ENCODE measurements at regions not wholly inside any gene's neighbourhood (a gene's known extent, or its start where the extent isn't known, plus 50 kb on each side); places are given as distances from the start of the nearest gene placed in this dataset.
A peak's percentile ranks its signal among the peaks of the same experiment; 100 is the strongest.
"Not testable (repeated sequence)": the region's sequence is repeated elsewhere in the genome, so short reads cannot be mapped to it uniquely, and the experiment has no call there.

- no peak for DNase-seq (ENCODE audit: low read depth)
These were observed 74.5 kb upstream of the MEGF10 start for GRCh38 chr5:127216143-127216542.

DNA sequence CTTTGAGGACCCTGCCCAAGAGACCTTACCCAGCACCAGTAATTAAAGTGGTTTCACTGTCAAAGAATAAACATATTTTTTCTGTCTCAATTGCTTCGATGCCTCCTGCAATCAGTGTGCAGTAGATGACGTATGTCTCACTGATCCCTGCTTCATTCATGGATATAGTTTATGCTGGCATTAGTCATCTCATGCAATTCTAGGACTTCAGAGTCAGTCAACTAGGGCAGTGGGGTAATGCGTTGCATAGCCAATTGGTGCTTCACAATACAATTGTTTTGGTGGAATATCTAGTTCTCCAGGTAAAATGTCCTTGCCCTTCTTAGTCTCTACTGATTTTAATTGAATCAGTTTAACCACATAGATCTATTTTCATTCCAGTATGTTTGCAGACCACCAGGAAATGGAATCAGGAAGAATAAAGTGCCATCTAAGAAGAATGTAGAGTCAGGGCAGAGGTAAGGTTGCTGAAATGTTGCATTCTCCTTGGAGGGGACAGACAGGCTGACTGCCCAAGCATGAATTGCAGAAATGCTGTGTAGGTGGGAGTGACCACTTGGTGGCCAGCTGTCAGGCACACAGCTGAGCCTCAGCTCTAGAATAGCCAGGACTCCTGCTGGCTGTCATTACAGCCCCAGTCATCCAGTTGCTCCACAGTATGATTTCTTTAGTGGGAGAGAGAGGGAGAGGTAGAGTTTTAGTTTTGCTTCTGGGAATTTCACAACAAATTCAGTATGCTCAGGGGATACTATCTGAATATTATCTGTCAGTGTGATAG, 73.5 kb upstream of the MEGF10 start:
- DNase-seq (ENCODE audit: low read depth), result no peak

GRCh38 chr5:127221936-127222335, 68.7 kb upstream of the MEGF10 start:
- DNase-seq (ENCODE audit: low read depth), result not testable (repeated sequence)

DNA sequence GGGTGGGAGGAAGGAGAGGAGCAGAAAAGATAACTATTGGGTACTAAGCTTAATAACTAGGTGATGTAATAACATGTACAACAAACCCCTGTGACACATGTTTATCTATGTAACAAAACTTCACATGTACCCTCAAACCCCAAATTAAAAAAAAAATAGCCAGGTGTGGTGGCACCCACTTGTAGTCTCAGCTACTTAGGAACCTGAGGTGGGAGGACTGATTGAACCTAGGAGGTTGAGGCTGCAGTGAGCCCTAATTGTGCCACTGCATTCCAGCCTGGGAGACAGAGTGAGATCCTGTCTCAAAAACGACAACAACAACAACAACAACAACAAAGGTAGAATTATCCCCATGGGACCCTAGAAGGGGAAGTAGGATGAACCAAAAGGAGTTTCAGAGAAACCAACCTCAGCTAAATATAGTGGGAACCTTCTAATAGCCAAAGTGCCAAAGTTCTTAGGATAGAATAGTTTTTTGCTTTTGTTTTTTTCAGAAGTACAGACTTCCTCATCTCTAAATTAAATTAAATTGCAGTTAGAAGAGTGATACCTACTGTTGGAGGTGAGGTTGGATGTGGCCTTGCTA, 67.9 kb upstream of the MEGF10 start:
- not testable (repeated sequence) for DNase-seq (ENCODE audit: low read depth)

GRCh38 chr5:127223256-127223974, 67.2 kb upstream of the MEGF10 start:
- DNase-seq (ENCODE audit: low read depth), result no peak

DNA sequence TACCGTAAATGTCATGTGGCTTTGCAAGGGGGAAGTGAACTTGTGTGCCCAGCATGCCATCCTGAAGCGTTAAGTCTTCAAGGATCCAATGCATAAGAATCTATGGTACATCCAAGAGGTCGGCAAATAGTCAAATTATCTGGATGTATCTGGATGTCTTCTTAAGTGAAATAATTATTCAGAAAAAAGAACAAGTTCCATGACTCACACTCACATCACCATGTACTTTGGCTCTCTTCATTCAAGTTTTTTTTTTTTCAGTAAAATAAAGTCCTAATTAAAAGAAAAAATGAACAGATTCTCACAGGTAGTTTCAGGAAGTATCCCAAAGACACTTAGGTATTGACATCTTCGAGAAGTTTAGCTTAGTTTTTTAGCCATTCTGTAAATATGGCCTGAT, 62.7 kb upstream of the MEGF10 start:
- no peak for DNase-seq (ENCODE audit: low read depth)

DNA sequence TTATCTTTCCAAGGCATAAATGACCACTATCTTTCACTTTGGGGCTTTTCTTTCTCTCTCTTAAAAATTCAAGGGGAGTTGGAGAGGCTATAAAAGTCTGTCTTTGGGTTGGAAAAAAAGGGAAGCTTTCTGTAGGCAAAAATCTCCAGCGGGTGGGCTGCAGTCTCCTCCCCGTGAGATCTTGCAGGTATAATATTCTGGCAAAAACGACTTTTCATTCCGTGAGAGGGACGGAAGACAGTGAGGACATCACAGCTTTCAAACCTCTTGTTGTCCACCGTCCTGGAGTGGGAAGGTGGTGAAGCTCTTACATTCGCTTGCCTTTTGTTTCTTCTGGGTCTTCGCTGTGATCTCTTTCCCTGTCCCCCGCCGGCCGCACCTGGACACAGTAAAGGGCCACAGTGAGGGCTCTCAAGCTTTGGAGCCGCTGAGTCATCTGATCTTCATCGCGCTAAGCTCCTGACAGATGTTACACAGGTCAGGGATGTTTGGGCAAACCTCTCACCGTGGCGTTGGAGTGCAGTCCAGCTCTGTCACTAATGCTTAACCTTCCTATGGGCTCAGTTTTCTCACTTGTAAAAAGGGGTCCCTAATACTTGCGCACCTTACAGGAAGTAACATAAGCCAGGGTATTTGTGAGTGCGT, 61.9 kb upstream of the MEGF10 start:
- no peak for DNase-seq (ENCODE audit: low read depth)

DNA sequence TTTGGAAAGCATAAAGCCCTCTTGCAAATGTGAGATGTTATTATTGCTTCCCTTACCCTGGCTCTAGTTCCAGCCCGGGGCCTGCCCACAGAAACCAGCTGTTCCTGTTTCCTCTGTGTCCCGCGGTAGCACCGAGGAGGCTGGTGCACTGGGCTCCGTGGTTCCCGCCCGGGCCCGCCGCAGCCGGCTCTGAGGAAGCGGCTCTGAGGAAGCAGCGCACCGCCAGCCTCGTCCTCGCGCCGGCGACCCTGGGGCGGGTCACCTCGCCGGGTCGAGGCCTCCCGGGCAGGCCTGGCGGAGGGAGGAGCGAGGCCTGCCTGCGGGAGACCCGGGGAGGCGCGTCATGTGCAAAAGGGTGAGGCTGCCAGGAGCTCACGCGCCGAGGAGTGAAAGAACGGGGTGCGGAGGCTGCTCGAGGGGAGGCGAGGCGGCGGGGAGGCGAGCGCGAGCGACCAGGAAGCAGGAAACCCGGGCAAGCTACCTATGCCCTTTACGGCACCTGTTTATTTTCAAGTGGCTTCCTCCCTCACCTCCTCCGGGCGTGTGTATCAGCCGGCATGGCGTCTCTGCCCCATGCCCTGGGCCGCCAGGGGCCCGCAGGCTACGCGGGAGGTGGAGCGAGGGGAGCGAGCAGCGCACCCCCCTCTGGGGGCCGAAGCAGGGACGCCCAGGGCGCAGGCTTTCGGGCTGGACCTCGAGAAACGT, 61.3 kb upstream of the MEGF10 start:
- DNase-seq (ENCODE audit: low read depth), result peak; percentile 2

- DNase-seq (ENCODE audit: low read depth), result no peak
These were observed 59.5 kb upstream of the MEGF10 start for GRCh38 chr5:127231118-127231517.

DNA sequence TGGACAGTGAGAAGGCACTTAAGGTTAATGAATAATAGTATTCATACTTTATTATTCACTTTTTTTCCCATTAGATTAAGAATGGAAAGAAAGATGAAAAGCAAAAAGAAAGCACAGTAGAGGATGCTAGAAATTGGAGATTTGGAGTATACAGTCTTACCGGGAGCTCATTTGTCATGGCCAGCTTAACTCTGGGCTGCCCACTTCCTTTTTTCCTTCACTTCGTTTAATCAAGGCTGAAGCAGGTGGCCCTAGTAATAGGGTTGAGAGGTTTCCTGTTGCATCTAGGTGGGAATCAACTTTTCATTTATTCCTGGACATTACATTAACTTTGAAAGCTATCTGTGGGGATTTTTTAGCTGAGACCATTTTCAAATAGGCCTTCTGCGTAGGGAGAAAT, 57.0 kb upstream of the MEGF10 start:
- no peak for DNase-seq (ENCODE audit: low read depth)

DNA sequence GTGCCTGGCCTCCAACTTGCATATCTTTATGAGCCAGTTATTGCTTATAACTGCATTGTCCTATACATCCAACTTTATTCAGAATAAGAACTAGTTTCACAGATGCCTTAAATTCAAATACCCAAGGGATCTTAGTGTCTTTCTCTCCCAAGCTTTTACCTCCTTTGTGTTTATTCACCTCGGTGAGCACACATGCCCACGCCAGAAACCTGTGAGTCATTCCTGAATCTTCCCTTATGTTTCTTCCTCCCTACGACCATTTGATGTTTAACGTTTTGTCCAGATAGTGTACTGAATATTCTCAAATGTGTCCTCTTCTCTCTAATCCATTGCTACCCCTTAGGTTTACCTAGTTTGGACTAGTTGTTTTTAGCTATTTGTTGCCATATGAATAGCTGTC, 55.5 kb upstream of the MEGF10 start:
- no peak for DNase-seq (ENCODE audit: low read depth)

DNA sequence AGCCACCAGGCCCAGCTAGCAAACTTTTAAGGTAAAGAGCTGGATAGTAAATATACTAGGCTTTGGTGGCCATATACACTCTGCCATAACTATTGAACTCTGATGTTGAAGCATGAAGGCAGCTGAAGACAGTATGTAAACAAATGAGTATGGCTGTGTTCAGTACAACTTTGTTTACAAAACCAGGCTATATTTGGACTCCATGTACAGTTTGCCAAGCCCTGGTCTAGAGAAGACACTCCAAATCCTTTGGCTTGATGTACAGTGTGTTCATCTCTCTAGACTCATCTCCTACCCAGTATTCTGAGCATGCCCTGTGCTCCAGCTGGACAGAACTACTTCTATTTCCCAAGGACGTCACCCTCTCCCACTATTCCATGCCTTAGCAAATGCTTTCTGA, 54.3 kb upstream of the MEGF10 start:
- DNase-seq (ENCODE audit: low read depth), result no peak
